IMR-90 (cell line): ENCODE measurements at regions not wholly inside any gene's neighbourhood (a gene's known extent, or its start where the extent isn't known, plus 50 kb on each side); places are given as distances from the start of the nearest gene placed in this dataset.

Experiments used
- ATAC-seq: fragments of 200-7000 bp; cut with Tn5 transposase; 2 replicates; pipeline ENCODE4 v1.9.1; 2020; ENCODE audit warnings: low read depth, mild to moderate bottlenecking, moderate library complexity
- BruUV-seq: library from RNA; stranded (reverse); fragments of 400-500 nt; replicated peaks from 2 replicates; lab custom pipeline; 2021; lab: Mats Ljungman, UMichigan
- CTCF ChIA-PET: fragments of 300-600 bp; formaldehyde crosslinking; extraction: SDS; loops from one replicate; lab custom pipeline; 2021; ENCODE audit warnings: antibody characterized with exemption; lab: Yijun Ruan, JAX
- POLR2A ChIA-PET: fragments of 300-600 bp; sonication (Branson Sonifier 250); formaldehyde crosslinking; loops from one replicate; lab custom pipeline; 2022; ENCODE audit warnings: antibody characterized with exemption; ENCODE audit not compliant: unreplicated experiment; lab: Charles Lee
- DNase-seq: peaks from one replicate; pipeline ENCODE4 v3.0.0; 2013
- H2AFZ ChIP-seq: replicated peaks from 2 replicates; pipeline ENCODE3; 2013; ENCODE audit warnings: low read length, mild to moderate bottlenecking; ENCODE audit not compliant: poor library complexity
- H2AK5ac ChIP-seq: 2 replicates; pipeline ENCODE4 v1.6.1; 2013; ENCODE audit warnings: low read depth, low read length, inconsistent platforms
- H2AK9ac ChIP-seq: replicated peaks from 2 replicates; pipeline ENCODE3; 2013; ENCODE audit warnings: mild to moderate bottlenecking, low read depth, low read length, moderate library complexity; ENCODE audit not compliant: poor library complexity
- H2BK120ac ChIP-seq: 2 replicates; pipeline ENCODE4 v1.6.1; 2013; ENCODE audit warnings: low read depth, low read length, inconsistent platforms
- H2BK15ac ChIP-seq: 3 replicates; pipeline ENCODE4 v1.6.1; 2013; ENCODE audit warnings: low read depth, low read length, inconsistent platforms
- H2BK20ac ChIP-seq: 2 replicates; pipeline ENCODE4 v1.6.1; 2013; ENCODE audit warnings: low read depth, mild to moderate bottlenecking, inconsistent platforms, low read length, moderate library complexity
- H2BK5ac ChIP-seq: 2 replicates; pipeline ENCODE4 v1.6.1; 2013; ENCODE audit warnings: mild to moderate bottlenecking, low read depth, low read length, inconsistent platforms; ENCODE audit not compliant: poor library complexity, severe bottlenecking
- H3K14ac ChIP-seq: replicated peaks from 2 replicates; pipeline ENCODE4 v1.6.1; 2013; ENCODE audit warnings: low read depth, low read length, inconsistent platforms
- H3K18ac ChIP-seq: 2 replicates; pipeline ENCODE4 v1.6.1; 2013; ENCODE audit warnings: low read depth, low read length, control low read depth
- H3K23ac ChIP-seq: 2 replicates; pipeline ENCODE4 v1.6.1; 2013; ENCODE audit warnings: low read depth, low read length, inconsistent platforms
- H3K27ac ChIP-seq: 2 replicates; pipeline ENCODE4 v1.5.1; 2013; ENCODE audit warnings: mild to moderate bottlenecking, control low read depth, low read length; ENCODE audit not compliant: insufficient read depth
- H3K27me3 ChIP-seq: 2 replicates; pipeline ENCODE4 v1.6.1; 2013; ENCODE audit warnings: low read length; ENCODE audit not compliant: control insufficient read depth, insufficient read depth
- H3K36me3 ChIP-seq: 2 replicates; pipeline ENCODE4 v1.6.1; 2013; ENCODE audit warnings: low read length, mixed read lengths; ENCODE audit not compliant: control insufficient read depth, insufficient read depth
- H3K4ac ChIP-seq: 2 replicates; pipeline ENCODE4 v1.6.1; 2013; ENCODE audit warnings: low read depth, low read length, inconsistent platforms
- H3K4me1 ChIP-seq: 2 replicates; pipeline ENCODE4 v1.6.1; 2013; ENCODE audit warnings: low read length, mixed read lengths; ENCODE audit not compliant: control insufficient read depth, insufficient read depth
- H3K4me2 ChIP-seq: 2 replicates; pipeline ENCODE4 v1.6.1; 2013; ENCODE audit warnings: low read depth, mild to moderate bottlenecking, control low read depth, low read length, moderate library complexity
- H3K4me3 ChIP-seq: 2 replicates; pipeline ENCODE4 v1.5.1; 2013; ENCODE audit warnings: low read depth, mild to moderate bottlenecking, control low read depth, low read length, moderate library complexity; ENCODE audit not compliant: insufficient read depth
- H3K56ac ChIP-seq: 2 replicates; pipeline ENCODE4 v1.6.1; 2013; ENCODE audit warnings: low read length, inconsistent platforms; ENCODE audit not compliant: insufficient read depth; ENCODE audit errors: extremely low read depth
- H3K79me1 ChIP-seq, 2 experiments: 2 replicates each; pipeline ENCODE4 v1.6.1; 2013; ENCODE audit warnings: low read length in 2 of 2, inconsistent platforms in 1 of 2, low read depth in 1 of 2
- H3K9ac ChIP-seq: 2 replicates; pipeline ENCODE4 v1.6.1; 2013; ENCODE audit warnings: low read depth, low read length, control low read depth
- H3K9me1 ChIP-seq: 2 replicates; pipeline ENCODE4 v1.6.1; 2013; ENCODE audit warnings: low read length, inconsistent platforms; ENCODE audit not compliant: insufficient read depth
- H3K9me3 ChIP-seq: 2 replicates; pipeline ENCODE4 v1.6.1; 2013; ENCODE audit warnings: low read length; ENCODE audit not compliant: control insufficient read depth, insufficient read depth
- H4K20me1 ChIP-seq: 2 replicates; pipeline ENCODE4 v1.6.1; 2013; ENCODE audit warnings: low read length, inconsistent platforms; ENCODE audit not compliant: insufficient read depth
- H4K5ac ChIP-seq: 2 replicates; pipeline ENCODE4 v1.6.1; 2013; ENCODE audit warnings: mild to moderate bottlenecking, low read depth, low read length, control low read depth
- H4K8ac ChIP-seq, 2 experiments: 2 replicates each; pipeline ENCODE4 v1.6.1; 2013; ENCODE audit warnings: low read depth in 2 of 2, low read length in 2 of 2, control low read depth in 1 of 2, inconsistent platforms in 1 of 2
- H4K91ac ChIP-seq: 2 replicates; pipeline ENCODE4 v1.6.1; 2013; ENCODE audit warnings: low read depth, low read length, inconsistent platforms; ENCODE audit not compliant: insufficient read depth
- BHLHE40 ChIP-seq: fragments of 150-350 bp; IDR thresholded peaks from 2 replicates; pipeline ENCODE4 v1.6.1; 2016; ENCODE audit warnings: mild to moderate bottlenecking, low read depth, low read length
- CEBPB ChIP-seq: IDR thresholded peaks from 2 replicates; pipeline ENCODE4 v1.6.1; 2012; ENCODE audit warnings: low read depth, low read length, improper control_type of control experiment
- CHD1 ChIP-seq: IDR thresholded peaks from 2 replicates; pipeline ENCODE4 v1.6.1; 2012; ENCODE audit warnings: low read depth, low read length, improper control_type of control experiment
- CTCF ChIP-seq: conservative IDR thresholded peaks from 2 replicates; pipeline ENCODE4 v1.5.1; 2012; ENCODE audit warnings: mild to moderate bottlenecking, low read depth, low read length, improper control_type of control experiment
- ELK1 ChIP-seq: fragments of 150-350 bp; IDR thresholded peaks from 2 replicates; pipeline ENCODE4 v1.6.1; 2016; ENCODE audit warnings: low read depth, mild to moderate bottlenecking, low read length, moderate library complexity, borderline replicate concordance
- FOS ChIP-seq: fragments of 150-350 bp; IDR thresholded peaks from 2 replicates; pipeline ENCODE4 v1.6.1; 2016; ENCODE audit warnings: low read depth, low read length
- MAFK ChIP-seq: IDR thresholded peaks from 2 replicates; pipeline ENCODE4 v1.6.1; 2012; ENCODE audit warnings: low read depth, low read length, improper control_type of control experiment
- MAZ ChIP-seq: IDR thresholded peaks from 2 replicates; pipeline ENCODE4 v1.6.1; 2012; ENCODE audit warnings: low read depth, mild to moderate bottlenecking, low read length, improper control_type of control experiment, moderate library complexity, borderline replicate concordance
- POLR2A ChIP-seq: IDR thresholded peaks from 2 replicates; pipeline ENCODE4 v1.6.1; 2012; ENCODE audit warnings: mild to moderate bottlenecking, low read depth, low read length
- RAD21 ChIP-seq: IDR thresholded peaks from 2 replicates; pipeline ENCODE4 v1.6.1; 2012; ENCODE audit warnings: low read length, improper control_type of control experiment
- RCOR1 ChIP-seq: IDR thresholded peaks from 2 replicates; pipeline ENCODE4 v1.6.1; 2012; ENCODE audit warnings: mild to moderate bottlenecking, low read length, improper control_type of control experiment; ENCODE audit not compliant: insufficient replicate concordance
- RFX5 ChIP-seq: IDR thresholded peaks from 2 replicates; pipeline ENCODE4 v1.8.0; 2012; ENCODE audit warnings: low read depth, mild to moderate bottlenecking, low read length, moderate library complexity
- USF2 ChIP-seq: fragments of 150-350 bp; IDR thresholded peaks from 2 replicates; pipeline ENCODE4 v1.6.1; 2017; ENCODE audit warnings: mild to moderate bottlenecking, antibody characterized with exemption, low read length, low read depth
- WGBS, 2 experiments: methylation state at CpG; one replicate each; pipeline versions ENCODE4 v1.1.5 to v1.1.7; 2013; ENCODE audit warnings: missing lambda C conversion rate in 2 of 2; ENCODE audit not compliant: insufficient read length in 1 of 2; ENCODE audit errors: extremely low coverage in 2 of 2; 5-methylcytosine and 5-hydroxymethylcytosine counted together
- dilution Hi-C: fragments of 300-500 bp; cut with HindIII; formaldehyde crosslinking; loops from one replicate; pipeline ENCODE4 v1.14.3; 2018; ENCODE audit warnings: low sequenced_read_pairs; ENCODE audit not compliant: unreplicated experiment
- in situ Hi-C: fragments of 300-500 bp; cut with MboI; formaldehyde crosslinking; loops from 3 replicates; pipeline ENCODE4 v1.14.3; 2019; ENCODE audit warnings: low sequenced_read_pairs, inconsistent platforms, mixed read lengths
- intact Hi-C: fragments of 100-400 bp; cut with micrococcal nuclease; formaldehyde crosslinking; loops from 2 replicates; pipeline ENCODE4 v1.10.0; 2022

GRCh38 chr21:16279731-16280581 lies 550.2 kb downstream of the USP25 start (continued):
- TF ChIP-seq BHLHE40 (no peak), FOS (no peak)

- no peak overlapping the region for H4K91ac ChIP-seq
- no peak overlapping the region for H2AK5ac ChIP-seq
- whole genome bisulfite sequencing, 2 experiments = no CpG with 5 or more reads among the region's 2 CpGs
- no peak overlapping the region for H2BK5ac ChIP-seq
- peak overlapping the region; percentile 61 for H3K4me2 ChIP-seq
- H3K4me1 ChIP-seq = peaks cover 2% of the 10 kb centered on the region; the same call in 1 of the 2 replicates
- no peaks in the 10 kb centered on the region for H3K36me3 ChIP-seq
- dilution Hi-C loops = no loop called here
- no peak overlapping the region for H3K18ac ChIP-seq
- H3K23ac ChIP-seq = no peak overlapping the region
- no peak overlapping the region for H2AK9ac ChIP-seq
- in situ Hi-C loops = no loop called here
- ChIA-PET CTCF (interaction anchor here (0.7 kb wide), 1 partner anchor 83 kb away, joined by 4 read pairs; no protein-coding TSS in a partner anchor), POLR2A (no interaction called here)
- H3K9ac ChIP-seq = no peak overlapping the region
- no peak overlapping the region; the same call in 1 of the 2 replicates for H3K56ac ChIP-seq
- no peak for DNase-seq
- H3K79me1 ChIP-seq = no peaks in the 10 kb centered on the region
- no TSS peak for BruUV-seq
- H2AFZ ChIP-seq = peak overlapping the region; percentile 16
- intact Hi-C loops = no loop called here
- no peak overlapping the region for H4K5ac ChIP-seq
- no peaks in the 10 kb centered on the region for H3K27me3 ChIP-seq
- no peak overlapping the region for H2BK120ac ChIP-seq
- no peak overlapping the region for H3K4ac ChIP-seq
- H3K14ac ChIP-seq = no peak overlapping the region
- 0 out of 2 replicates have a peak, but pooled peaks have one; percentile 17 for ATAC-seq
- H2BK15ac ChIP-seq = no peak overlapping the region
- no peaks in the 10 kb centered on the region for H3K9me3 ChIP-seq
- no peak overlapping the region for H2BK20ac ChIP-seq
- H3K4me3 ChIP-seq = no peak overlapping the region
- H3K27ac ChIP-seq = no peak overlapping the region
- H3K9me1 ChIP-seq = no peaks in the 10 kb centered on the region
- H4K20me1 ChIP-seq = no peaks in the 10 kb centered on the region; the same call in 1 of the 2 replicates
- no peak overlapping the region for H4K8ac ChIP-seq
- TF ChIP-seq RFX5 (no peak), BHLHE40 (no peak), MAFK (no peak), MAZ (no peak), USF2 (no peak), RCOR1 (no peak), CTCF (no peak), CHD1 (no peak), FOS (no peak), ELK1 (no peak), POLR2A (no peak), CEBPB (no peak), RAD21 (no peak)
These were observed 550.9 kb downstream of the USP25 start for GRCh38 chr21:16280686-16281091.
